ENCODE measurements at regions not wholly inside any gene's neighbourhood (a gene's known extent, or its start where the extent isn't known, plus 50 kb on each side); places are given as distances from the start of the nearest gene placed in this dataset.

- no peaks in the 10 kb centered on the region for H3K4me1 ChIP-seq (ENCODE audit: insufficient read depth, low read length, poor library complexity, severe bottlenecking)
- BruUV-seq (replicated peaks) = no TSS peak
- H4K20me1 ChIP-seq (ENCODE audit: insufficient read depth, low read length) = no peaks in the 10 kb centered on the region
- ChIA-PET POLR2A (interaction anchor here (0.6 to 0.7 kb wide), 2 partner anchors 956 to 1042 kb away, joined by 4 to 5 read pairs; no protein-coding TSS in a partner anchor), CTCF (ENCODE audit: unreplicated experiment) (no interaction called here)
- H3K79me2 ChIP-seq (ENCODE audit: insufficient read depth, low read depth, low read length) = no peaks in the 10 kb centered on the region
- H3K4me3 ChIP-seq (ENCODE audit: low read depth, low read length, poor library complexity, severe bottlenecking) = no peak overlapping the region
- H3K4me2 ChIP-seq (ENCODE audit: low read length) = no peak overlapping the region
- no peak overlapping the region for H3K27ac ChIP-seq (ENCODE audit: low read depth, low read length, poor library complexity, severe bottlenecking)
- no peaks in the 10 kb centered on the region for H3K36me3 ChIP-seq (ENCODE audit: insufficient read depth, low read length)
- no peak for TF ChIP-seq EZH2phosphoT487 (IDR thresholded peaks at IDR 0.05; ENCODE audit: borderline replicate concordance, low read depth, low read length)
- TF ChIP-seq CTCF (conservative IDR thresholded peaks at IDR 0.05; ENCODE audit: low read length) = no peak
- no peaks in the 10 kb centered on the region for H3K9me2 ChIP-seq (ENCODE audit: insufficient read depth, low read length)
- no peak overlapping the region for H2AFZ ChIP-seq (ENCODE audit: low read length)
- intact Hi-C loops (cut with micrococcal nuclease; ENCODE audit: unreplicated experiment) = no loop called here
- H3K9me3 ChIP-seq (ENCODE audit: low read length) = peaks cover 10% of the 10 kb centered on the region; the same call in 1 of the 2 replicates
- no peak for DNase-seq (ENCODE audit: low spot score)
These were observed 138.9 kb downstream of the NXNL2 start for GRCh38 chr9:88673886-88674285.

GRCh38 chr9:88676644-88677043, 141.7 kb downstream of the NXNL2 start:
- intact Hi-C loops (cut with micrococcal nuclease; ENCODE audit: unreplicated experiment) = no loop called here
- ChIA-PET CTCF (ENCODE audit: unreplicated experiment) (no interaction called here), POLR2A (interaction anchor here (0.7 kb wide), 2 partner anchors 260 to 295 kb away, joined by 3 read pairs; no protein-coding TSS in a partner anchor)
- no TSS peak for BruUV-seq (replicated peaks)
- Histone ChIP-seq H3K9me3 (ENCODE audit: low read length) (peaks cover 10% of the 10 kb centered on the region; the same call in 1 of the 2 replicates), H3K4me2 (ENCODE audit: low read length) (no peak overlapping the region), H2AFZ (ENCODE audit: low read length) (no peak overlapping the region), H4K20me1 (ENCODE audit: insufficient read depth, low read length) (no peaks in the 10 kb centered on the region), H3K27ac (ENCODE audit: low read depth, low read length, poor library complexity, severe bottlenecking) (no peak overlapping the region), H3K36me3 (ENCODE audit: insufficient read depth, low read length) (no peaks in the 10 kb centered on the region), H3K79me2 (ENCODE audit: insufficient read depth, low read depth, low read length) (no peaks in the 10 kb centered on the region), H3K4me3 (ENCODE audit: low read depth, low read length, poor library complexity, severe bottlenecking) (no peak overlapping the region), H3K9me2 (ENCODE audit: insufficient read depth, low read length) (no peaks in the 10 kb centered on the region), H3K4me1 (ENCODE audit: insufficient read depth, low read length, poor library complexity, severe bottlenecking) (no peaks in the 10 kb centered on the region)
- no peak for DNase-seq (ENCODE audit: low spot score)
- TF ChIP-seq CTCF (conservative IDR thresholded peaks at IDR 0.05; ENCODE audit: low read length) (no peak), EZH2phosphoT487 (IDR thresholded peaks at IDR 0.05; ENCODE audit: borderline replicate concordance, low read depth, low read length) (no peak)

GRCh38 chr9:88678008-88678407, 143.0 kb downstream of the NXNL2 start:
- H3K9me3 ChIP-seq (ENCODE audit: low read length) = no peaks in the 10 kb centered on the region
- DNase-seq (ENCODE audit: low spot score) = no peak
- no peak overlapping the region for H3K4me2 ChIP-seq (ENCODE audit: low read length)
- H3K27ac ChIP-seq (ENCODE audit: low read depth, low read length, poor library complexity, severe bottlenecking) = no peak overlapping the region
- no peaks in the 10 kb centered on the region for H4K20me1 ChIP-seq (ENCODE audit: insufficient read depth, low read length)
- no peak overlapping the region for H3K4me3 ChIP-seq (ENCODE audit: low read depth, low read length, poor library complexity, severe bottlenecking)
- no peak overlapping the region for H2AFZ ChIP-seq (ENCODE audit: low read length)
- H3K4me1 ChIP-seq (ENCODE audit: insufficient read depth, low read length, poor library complexity, severe bottlenecking) = no peaks in the 10 kb centered on the region
- POLR2A ChIA-PET = no interaction called here
- TF ChIP-seq CTCF (conservative IDR thresholded peaks at IDR 0.05; ENCODE audit: low read length) (no peak), EZH2phosphoT487 (IDR thresholded peaks at IDR 0.05; ENCODE audit: borderline replicate concordance, low read depth, low read length) (no peak)
- intact Hi-C loops (cut with micrococcal nuclease; ENCODE audit: unreplicated experiment) = no loop called here
- no peaks in the 10 kb centered on the region for H3K79me2 ChIP-seq (ENCODE audit: insufficient read depth, low read depth, low read length)
- no peaks in the 10 kb centered on the region for H3K9me2 ChIP-seq (ENCODE audit: insufficient read depth, low read length)
- no TSS peak for BruUV-seq (replicated peaks)
- CTCF ChIA-PET (ENCODE audit: unreplicated experiment) = no interaction called here
- H3K36me3 ChIP-seq (ENCODE audit: insufficient read depth, low read length) = no peaks in the 10 kb centered on the region

All from OCI-LY7 (cell line).